H1 (cell line): ENCODE measurements at regions not wholly inside any gene's neighbourhood (a gene's known extent, or its start where the extent isn't known, plus 50 kb on each side); places are given as distances from the start of the nearest gene placed in this dataset.

Experiments
- BCL11A ChIP-seq, 2 experiments: IDR thresholded peaks; one replicate each; pipeline ENCODE4 v1.6.1; 2011; ENCODE audit warnings: low read depth in 2 of 2, low read length in 2 of 2, mild to moderate bottlenecking in 2 of 2
- PHF8 ChIP-seq: fragments of 200-600 bp; sonication (generic); conservative IDR thresholded peaks from 2 replicates; pipeline ENCODE4 v1.7.1; 2012; ENCODE audit warnings: low read depth, mild to moderate bottlenecking, inconsistent platforms, low read length, moderate library complexity
- SIN3A ChIP-seq, 2 experiments: IDR thresholded peaks in 1 of 2; conservative IDR thresholded peaks in 1 of 2; 2 replicates each; pipeline ENCODE4 v1.6.1; 2011 to 2012; ENCODE audit warnings: low read length in 2 of 2, improper control_type of control experiment in 1 of 2, low read depth in 1 of 2, mild to moderate bottlenecking in 1 of 2

DNA sequence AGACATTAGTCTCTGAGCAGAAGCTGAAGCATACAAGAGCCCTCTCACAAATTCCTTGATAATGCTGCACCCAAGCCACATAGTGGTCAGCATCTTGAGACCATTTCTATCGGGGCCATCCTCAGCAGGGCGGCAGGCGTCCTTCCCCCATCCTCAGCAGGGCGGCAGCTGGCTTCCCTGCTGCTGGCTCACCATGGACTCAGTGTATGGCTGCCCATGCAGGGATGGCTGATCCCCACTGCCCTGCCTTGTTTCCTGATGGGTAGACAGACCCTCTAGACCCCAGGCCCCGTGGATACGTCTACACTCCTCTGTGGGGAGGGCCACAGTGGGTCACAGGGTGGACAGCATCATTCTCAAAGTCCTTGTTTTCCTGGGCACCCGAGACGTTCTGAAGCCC is 406.8 kb downstream of the TCERG1L start (continued):
- no peak for TF ChIP-seq BCL11A (IDR thresholded peaks at IDR 0.05; ENCODE audit: low read depth in 2 of 2, low read length in 2 of 2)
- no peak for TF ChIP-seq SIN3A (conservative IDR thresholded peaks at IDR 0.05 in 1 of 2, IDR thresholded peaks at IDR 0.05 in 1 of 2; ENCODE audit: low read depth in 1 of 2, low read length in 2 of 2)
- no peak for TF ChIP-seq PHF8
